BLaER1 (cell line): ENCODE measurements at regions not wholly inside any gene's neighbourhood (a gene's known extent, or its start where the extent isn't known, plus 50 kb on each side); places are given as distances from the start of the nearest gene placed in this dataset.

Experiments
- H3K27ac ChIP-seq: shearing (Covaris generic); formaldehyde crosslinking; 2 replicates; pipeline ENCODE4 v1.8.1; 2022
- H3K27me3 ChIP-seq: shearing (Covaris generic); formaldehyde crosslinking; 2 replicates; pipeline ENCODE4 v1.8.1; 2022
- H3K36me3 ChIP-seq: shearing (Covaris generic); formaldehyde crosslinking; 2 replicates; pipeline ENCODE4 v1.8.1; 2022
- H3K4me1 ChIP-seq: shearing (Covaris generic); formaldehyde crosslinking; 2 replicates; pipeline ENCODE4 v1.8.1; 2022
- H3K4me2 ChIP-seq: shearing (Covaris generic); formaldehyde crosslinking; 2 replicates; pipeline ENCODE4 v1.8.1; 2022
- H3K4me3 ChIP-seq: shearing (Covaris generic); formaldehyde crosslinking; 2 replicates; pipeline ENCODE4 v1.8.1; 2022
- H3K9ac ChIP-seq: shearing (Covaris generic); formaldehyde crosslinking; 2 replicates; pipeline ENCODE4 v1.8.1; 2022
- H3K9me3 ChIP-seq: shearing (Covaris generic); formaldehyde crosslinking; 2 replicates; pipeline ENCODE4 v1.8.1; 2022
- H4K20me1 ChIP-seq: shearing (Covaris generic); formaldehyde crosslinking; 2 replicates; pipeline ENCODE4 v1.8.1; 2022
- Cebpa-rat ChIP-seq: shearing (Covaris generic); IDR thresholded peaks from 2 replicates; pipeline ENCODE4 v1.8.1; 2022

DNA sequence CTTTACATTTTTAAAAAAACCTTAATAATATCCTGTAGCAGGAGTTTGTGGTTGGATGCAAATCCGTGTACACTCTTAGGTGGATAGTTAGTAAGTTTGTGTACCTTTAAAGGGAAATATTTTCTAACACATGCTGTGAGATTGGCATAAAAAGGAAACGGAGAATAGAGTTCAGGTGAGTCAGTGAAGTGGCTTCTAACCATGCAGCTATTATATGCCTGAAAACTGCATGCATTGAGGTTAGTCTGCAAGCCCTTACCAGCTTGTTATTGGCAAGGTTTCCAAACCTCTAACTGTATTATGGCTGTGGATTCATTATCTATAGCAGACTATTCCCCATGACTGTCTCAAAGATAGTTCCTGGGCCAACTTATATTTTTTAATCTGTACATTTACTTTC, 420.6 kb upstream of the MMS22L start:
- Histone ChIP-seq H3K9ac (no peak overlapping the region), H4K20me1 (no peaks in the 10 kb centered on the region), H3K4me1 (no peaks in the 10 kb centered on the region), H3K4me2 (no peak overlapping the region), H3K27ac (no peak overlapping the region), H3K27me3 (no peaks in the 10 kb centered on the region), H3K4me3 (no peak overlapping the region), H3K9me3 (no peaks in the 10 kb centered on the region), H3K36me3 (no peaks in the 10 kb centered on the region)
- TF ChIP-seq Cebpa-rat, result no peak

DNA sequence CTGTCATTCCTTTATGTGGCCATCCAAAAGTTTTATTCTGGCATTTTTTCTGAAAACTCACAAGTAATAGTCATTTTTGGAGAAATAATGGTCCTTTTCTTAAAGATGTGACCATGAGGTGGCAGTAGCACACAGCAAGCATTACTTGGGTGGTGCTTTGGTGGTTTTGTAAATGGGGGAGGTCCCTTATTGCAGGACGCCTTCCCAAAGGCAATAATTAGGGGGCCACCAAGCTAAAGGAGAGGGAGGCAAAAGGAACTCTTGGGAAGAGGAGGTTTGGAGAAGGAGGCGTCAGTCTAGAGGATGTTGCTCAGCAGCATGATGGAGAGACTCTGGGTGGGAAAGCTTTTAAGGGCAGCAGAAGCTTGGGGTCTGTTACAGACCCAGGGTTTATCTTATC, 422.6 kb upstream of the MMS22L start:
- Histone ChIP-seq H3K27ac (no peak overlapping the region), H3K4me3 (no peak overlapping the region), H3K27me3 (no peaks in the 10 kb centered on the region), H4K20me1 (no peaks in the 10 kb centered on the region), H3K4me1 (no peaks in the 10 kb centered on the region), H3K9me3 (no peaks in the 10 kb centered on the region), H3K4me2 (no peak overlapping the region), H3K36me3 (no peaks in the 10 kb centered on the region), H3K9ac (no peak overlapping the region)
- TF ChIP-seq Cebpa-rat, result no peak

DNA sequence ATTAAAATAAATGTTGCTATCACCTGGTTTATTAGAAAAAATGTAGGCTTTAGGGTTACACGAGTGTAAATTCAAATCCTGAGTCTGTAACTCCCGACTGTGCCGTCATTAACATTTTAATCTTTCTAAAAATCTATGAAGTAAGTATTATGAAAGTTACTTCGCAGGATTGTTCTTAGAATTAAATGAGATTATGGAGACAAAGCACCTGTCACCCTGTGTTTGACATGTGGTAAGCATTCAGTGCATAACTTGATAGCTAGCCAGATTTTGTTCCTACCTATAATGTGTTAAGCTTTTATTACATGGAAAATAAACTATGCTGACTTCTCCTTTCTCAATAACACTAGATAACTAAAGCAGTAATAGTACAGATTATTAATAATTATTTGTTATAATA, 429.7 kb upstream of the MMS22L start:
- H3K9me3 ChIP-seq, result no peaks in the 10 kb centered on the region
- no peaks in the 10 kb centered on the region for H3K36me3 ChIP-seq
- H4K20me1 ChIP-seq, result no peaks in the 10 kb centered on the region
- H3K27ac ChIP-seq, result no peak overlapping the region
- H3K9ac ChIP-seq, result no peak overlapping the region
- H3K4me1 ChIP-seq, result no peaks in the 10 kb centered on the region
- no peak overlapping the region for H3K4me3 ChIP-seq
- H3K27me3 ChIP-seq, result no peaks in the 10 kb centered on the region
- TF ChIP-seq Cebpa-rat, result no peak
- H3K4me2 ChIP-seq, result no peak overlapping the region

DNA sequence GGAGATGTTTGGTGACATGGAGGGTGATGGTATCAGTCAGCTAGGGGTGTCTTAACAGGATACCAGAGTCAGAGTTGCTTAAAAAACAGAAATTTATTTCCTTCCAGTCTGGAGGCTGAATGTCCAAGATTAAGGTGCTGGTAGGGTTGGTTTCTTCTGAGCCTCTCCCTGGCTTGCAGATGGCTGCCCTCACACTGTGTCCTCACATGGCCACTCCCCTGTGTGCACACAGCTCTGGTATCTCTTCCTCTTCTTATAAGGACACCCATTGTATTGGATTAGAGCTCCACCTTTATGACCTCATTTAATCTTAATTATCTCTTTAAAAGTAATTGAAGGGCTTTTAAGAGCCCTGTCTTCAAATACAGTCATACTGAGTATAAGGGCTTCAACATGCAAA, 431.8 kb upstream of the MMS22L start:
- Histone ChIP-seq H3K4me3 (no peak overlapping the region), H3K9me3 (no peaks in the 10 kb centered on the region), H3K27ac (no peak overlapping the region), H4K20me1 (no peaks in the 10 kb centered on the region), H3K4me1 (no peaks in the 10 kb centered on the region), H3K9ac (no peak overlapping the region), H3K27me3 (no peaks in the 10 kb centered on the region), H3K36me3 (no peaks in the 10 kb centered on the region), H3K4me2 (no peak overlapping the region)
- no peak for TF ChIP-seq Cebpa-rat

DNA sequence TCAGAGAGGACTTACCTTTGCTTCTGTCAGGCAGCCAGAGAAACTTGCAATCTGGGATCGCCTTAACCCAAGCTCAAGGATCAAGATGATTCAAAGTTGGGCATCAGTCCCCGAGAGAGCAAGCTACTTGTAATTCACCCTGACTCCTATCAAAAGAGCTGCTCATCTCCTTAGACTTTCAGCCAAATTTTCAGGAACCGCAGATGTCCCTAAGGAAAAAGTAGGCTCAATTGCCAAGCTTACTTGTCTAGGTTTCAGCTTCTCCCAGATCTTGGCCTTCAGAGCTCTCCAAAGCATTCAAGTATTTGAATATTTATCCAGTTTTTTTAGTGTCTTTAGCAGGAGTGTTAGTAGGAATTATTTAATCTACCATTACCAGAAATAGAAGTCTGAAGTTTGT, 434.1 kb upstream of the MMS22L start:
- no peaks in the 10 kb centered on the region for H3K36me3 ChIP-seq
- TF ChIP-seq Cebpa-rat, result no peak
- H3K9ac ChIP-seq, result no peak overlapping the region
- H3K4me2 ChIP-seq, result no peak overlapping the region
- no peaks in the 10 kb centered on the region for H3K9me3 ChIP-seq
- no peaks in the 10 kb centered on the region for H3K27me3 ChIP-seq
- no peak overlapping the region for H3K27ac ChIP-seq
- H3K4me3 ChIP-seq, result no peak overlapping the region
- H3K4me1 ChIP-seq, result no peaks in the 10 kb centered on the region
- no peaks in the 10 kb centered on the region for H4K20me1 ChIP-seq

DNA sequence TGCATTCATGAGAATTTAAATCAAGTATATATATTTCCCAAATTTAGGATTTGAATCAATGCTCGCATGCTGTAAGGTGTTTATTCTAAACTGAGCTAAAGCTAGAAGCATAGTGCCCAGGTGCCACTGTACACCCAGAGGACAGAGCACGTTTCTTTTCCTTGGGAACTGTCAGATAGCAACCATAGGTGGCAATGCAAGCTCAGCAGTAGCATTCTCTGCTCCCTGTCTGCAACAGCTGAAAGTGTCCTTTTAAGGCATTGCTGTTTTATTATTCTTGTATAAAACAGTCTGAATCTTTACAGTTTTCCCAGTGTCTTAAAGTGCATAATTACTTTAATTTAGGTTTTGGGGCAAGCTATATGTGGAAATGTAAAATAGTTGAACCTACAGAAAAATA, 443.4 kb upstream of the MMS22L start:
- Histone ChIP-seq H3K9me3 (no peaks in the 10 kb centered on the region), H3K4me3 (no peak overlapping the region), H3K36me3 (no peaks in the 10 kb centered on the region), H4K20me1 (no peaks in the 10 kb centered on the region), H3K9ac (no peak overlapping the region), H3K4me1 (no peaks in the 10 kb centered on the region), H3K27me3 (no peaks in the 10 kb centered on the region), H3K4me2 (no peak overlapping the region), H3K27ac (no peak overlapping the region)
- TF ChIP-seq Cebpa-rat, result no peak

DNA sequence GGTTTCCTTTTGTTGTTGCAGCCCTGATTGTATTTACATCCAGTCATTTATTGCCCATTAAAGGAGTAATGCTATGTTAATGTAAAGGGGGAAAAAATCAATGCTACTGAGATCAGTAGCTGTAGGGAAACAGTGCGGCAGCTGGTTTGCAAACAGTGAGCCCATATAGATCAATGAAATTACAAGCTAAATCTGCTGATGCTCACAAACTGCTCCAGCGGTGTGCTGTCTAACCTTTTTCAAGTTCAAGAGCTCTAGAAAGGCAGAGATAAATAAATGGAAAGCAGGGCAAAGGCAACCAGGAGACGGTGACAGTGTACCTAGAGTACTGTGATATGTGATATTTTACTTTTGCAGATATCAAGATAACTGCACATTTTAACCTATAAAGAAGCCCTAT, 449.0 kb upstream of the MMS22L start:
- no peak overlapping the region for H3K4me3 ChIP-seq

DNA sequence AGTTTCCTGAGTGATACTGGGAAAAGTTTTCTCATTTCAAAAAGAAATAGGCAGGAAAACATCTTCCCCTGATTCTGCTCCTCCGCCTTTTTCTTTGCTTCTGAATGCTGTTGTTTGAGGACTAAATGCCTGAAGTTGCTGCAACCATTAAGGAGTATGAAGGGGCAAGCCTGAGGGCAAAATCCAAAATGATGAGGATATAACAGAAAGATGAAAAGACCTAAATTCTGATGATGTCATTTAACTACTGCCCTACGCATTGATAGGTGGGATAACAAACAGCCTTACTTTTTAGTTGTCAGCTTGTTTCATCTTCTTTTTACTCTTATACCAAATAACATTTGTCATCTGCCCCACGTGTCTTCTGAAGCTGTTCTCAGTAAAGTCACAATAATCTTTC, 474.6 kb upstream of the MMS22L start:
- H3K36me3 ChIP-seq, result no peaks in the 10 kb centered on the region
- no peak for TF ChIP-seq Cebpa-rat

More for the DNA sequence above, 449.0 kb upstream of the MMS22L start:
- Histone ChIP-seq H4K20me1 (no peaks in the 10 kb centered on the region), H3K9me3 (no peaks in the 10 kb centered on the region), H3K4me2 (no peak overlapping the region), H3K9ac (no peak overlapping the region), H3K27me3 (no peaks in the 10 kb centered on the region), H3K4me1 (no peaks in the 10 kb centered on the region), H3K27ac (no peak overlapping the region), H3K36me3 (no peaks in the 10 kb centered on the region)
- no peak for TF ChIP-seq Cebpa-rat

DNA sequence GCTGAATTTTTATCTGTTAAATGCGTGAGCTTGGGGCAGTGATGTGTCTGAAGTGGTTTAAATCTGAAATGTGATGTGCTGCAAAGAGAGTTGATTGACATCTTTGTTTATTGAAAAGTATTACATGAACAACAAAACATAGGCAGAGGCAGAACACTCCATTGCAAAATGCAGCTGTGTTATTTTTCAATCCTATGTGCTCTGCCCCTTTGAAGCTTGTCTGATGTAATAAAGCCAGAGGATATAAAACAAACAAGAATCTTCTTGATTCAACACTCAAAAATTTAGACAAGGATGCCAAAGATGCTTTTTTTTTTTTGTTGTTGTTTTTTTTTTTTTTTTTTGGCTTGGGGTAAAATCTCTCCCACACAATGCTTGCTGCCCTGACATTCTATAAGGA, 482.4 kb upstream of the MMS22L start:
- no peak for TF ChIP-seq Cebpa-rat
- Histone ChIP-seq H4K20me1 (no peaks in the 10 kb centered on the region), H3K27ac (no peak overlapping the region)

More for the DNA sequence above, 474.6 kb upstream of the MMS22L start:
- Histone ChIP-seq H3K9ac (no peak overlapping the region), H3K4me3 (no peak overlapping the region), H3K27ac (no peak overlapping the region), H4K20me1 (no peaks in the 10 kb centered on the region), H3K4me1 (no peaks in the 10 kb centered on the region), H3K9me3 (no peaks in the 10 kb centered on the region), H3K27me3 (no peaks in the 10 kb centered on the region), H3K4me2 (no peak overlapping the region)

DNA sequence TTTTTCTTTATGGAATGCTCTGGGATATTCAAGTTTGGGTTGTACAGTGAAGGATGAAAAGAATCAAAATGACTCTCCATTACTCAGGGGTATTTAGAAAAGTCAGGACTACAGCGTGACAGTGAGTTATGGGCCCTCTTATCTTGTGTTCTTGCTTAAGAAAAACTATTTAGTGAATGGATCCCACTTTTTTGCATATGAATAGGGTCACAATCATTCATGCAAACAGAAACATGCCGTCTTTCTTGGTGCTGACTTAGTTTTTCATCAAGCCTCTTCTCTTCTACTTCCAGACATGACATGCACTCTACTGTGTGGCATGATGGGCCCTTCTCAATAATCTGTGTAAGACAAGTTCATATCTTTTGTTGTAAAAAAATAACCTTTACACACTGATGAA, 488.4 kb upstream of the MMS22L start:
- Histone ChIP-seq H3K9ac (no peak overlapping the region), H4K20me1 (no peaks in the 10 kb centered on the region), H3K27ac (no peak overlapping the region), H3K27me3 (no peaks in the 10 kb centered on the region), H3K4me1 (no peaks in the 10 kb centered on the region), H3K4me3 (no peak overlapping the region), H3K4me2 (no peak overlapping the region), H3K9me3 (no peaks in the 10 kb centered on the region), H3K36me3 (no peaks in the 10 kb centered on the region)
- no peak for TF ChIP-seq Cebpa-rat

More for the DNA sequence above, 482.4 kb upstream of the MMS22L start:
- H3K4me1 ChIP-seq, result no peaks in the 10 kb centered on the region
- no peak overlapping the region for H3K4me3 ChIP-seq
- no peak overlapping the region for H3K4me2 ChIP-seq
- H3K9me3 ChIP-seq, result no peaks in the 10 kb centered on the region
- no peaks in the 10 kb centered on the region for H3K27me3 ChIP-seq
- no peak overlapping the region for H3K9ac ChIP-seq
- H3K36me3 ChIP-seq, result no peaks in the 10 kb centered on the region

DNA sequence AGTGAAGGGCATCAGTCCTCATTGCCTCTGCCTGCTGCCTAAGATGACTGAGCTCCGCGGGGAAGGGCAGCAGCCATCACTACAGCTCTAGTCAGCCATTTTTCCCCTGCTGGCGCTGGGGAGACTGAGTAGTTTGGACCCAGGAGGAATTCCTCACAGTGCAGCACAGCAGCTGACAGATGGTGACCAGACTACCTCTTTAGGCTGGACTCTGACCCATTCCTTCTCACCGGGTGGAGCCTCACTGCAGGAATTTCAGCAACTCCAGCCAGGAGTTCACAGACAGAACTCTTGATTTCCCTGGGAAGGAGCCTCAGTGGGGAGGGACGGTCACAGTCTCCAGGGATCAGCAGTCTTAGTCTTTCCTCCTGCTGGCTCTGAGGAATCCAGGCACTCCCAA, 492.0 kb upstream of the MMS22L start:
- no peak for TF ChIP-seq Cebpa-rat
- no peaks in the 10 kb centered on the region for H3K4me1 ChIP-seq
- H4K20me1 ChIP-seq, result no peaks in the 10 kb centered on the region
- no peak overlapping the region for H3K4me3 ChIP-seq
- H3K27ac ChIP-seq, result no peak overlapping the region
- H3K36me3 ChIP-seq, result no peaks in the 10 kb centered on the region
- H3K27me3 ChIP-seq, result no peaks in the 10 kb centered on the region
- H3K4me2 ChIP-seq, result no peak overlapping the region
- no peak overlapping the region for H3K9ac ChIP-seq
- H3K9me3 ChIP-seq, result no peaks in the 10 kb centered on the region
